ENCODE measurements at regions not wholly inside any gene's neighbourhood (a gene's known extent, or its start where the extent isn't known, plus 50 kb on each side); places are given as distances from the start of the nearest gene placed in this dataset.

- TF ChIP-seq, protein P1, sequence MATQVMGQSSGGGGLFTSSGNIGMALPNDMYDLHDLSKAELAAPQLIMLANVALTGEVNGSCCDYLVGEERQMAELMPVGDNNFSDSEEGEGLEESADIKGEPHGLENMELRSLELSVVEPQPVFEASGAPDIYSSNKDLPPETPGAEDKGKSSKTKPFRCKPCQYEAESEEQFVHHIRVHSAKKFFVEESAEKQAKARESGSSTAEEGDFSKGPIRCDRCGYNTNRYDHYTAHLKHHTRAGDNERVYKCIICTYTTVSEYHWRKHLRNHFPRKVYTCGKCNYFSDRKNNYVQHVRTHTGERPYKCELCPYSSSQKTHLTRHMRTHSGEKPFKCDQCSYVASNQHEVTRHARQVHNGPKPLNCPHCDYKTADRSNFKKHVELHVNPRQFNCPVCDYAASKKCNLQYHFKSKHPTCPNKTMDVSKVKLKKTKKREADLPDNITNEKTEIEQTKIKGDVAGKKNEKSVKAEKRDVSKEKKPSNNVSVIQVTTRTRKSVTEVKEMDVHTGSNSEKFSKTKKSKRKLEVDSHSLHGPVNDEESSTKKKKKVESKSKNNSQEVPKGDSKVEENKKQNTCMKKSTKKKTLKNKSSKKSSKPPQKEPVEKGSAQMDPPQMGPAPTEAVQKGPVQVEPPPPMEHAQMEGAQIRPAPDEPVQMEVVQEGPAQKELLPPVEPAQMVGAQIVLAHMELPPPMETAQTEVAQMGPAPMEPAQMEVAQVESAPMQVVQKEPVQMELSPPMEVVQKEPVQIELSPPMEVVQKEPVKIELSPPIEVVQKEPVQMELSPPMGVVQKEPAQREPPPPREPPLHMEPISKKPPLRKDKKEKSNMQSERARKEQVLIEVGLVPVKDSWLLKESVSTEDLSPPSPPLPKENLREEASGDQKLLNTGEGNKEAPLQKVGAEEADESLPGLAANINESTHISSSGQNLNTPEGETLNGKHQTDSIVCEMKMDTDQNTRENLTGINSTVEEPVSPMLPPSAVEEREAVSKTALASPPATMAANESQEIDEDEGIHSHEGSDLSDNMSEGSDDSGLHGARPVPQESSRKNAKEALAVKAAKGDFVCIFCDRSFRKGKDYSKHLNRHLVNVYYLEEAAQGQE (IDR thresholded peaks at IDR 0.05; ENCODE audit: unreplicated experiment) = no peak
- TF ChIP-seq STAT1 (IDR thresholded peaks at IDR 0.05; ENCODE audit: unreplicated experiment) = no peak
- no peak for TF ChIP-seq POLR2AphosphoS5 (IDR thresholded peaks at IDR 0.05; ENCODE audit: low read depth)
- no peak for TF ChIP-seq CREB1 (CRISPR knock-in tag; IDR thresholded peaks at IDR 0.05; ENCODE audit: low read depth)
- TF ChIP-seq, protein P2, sequence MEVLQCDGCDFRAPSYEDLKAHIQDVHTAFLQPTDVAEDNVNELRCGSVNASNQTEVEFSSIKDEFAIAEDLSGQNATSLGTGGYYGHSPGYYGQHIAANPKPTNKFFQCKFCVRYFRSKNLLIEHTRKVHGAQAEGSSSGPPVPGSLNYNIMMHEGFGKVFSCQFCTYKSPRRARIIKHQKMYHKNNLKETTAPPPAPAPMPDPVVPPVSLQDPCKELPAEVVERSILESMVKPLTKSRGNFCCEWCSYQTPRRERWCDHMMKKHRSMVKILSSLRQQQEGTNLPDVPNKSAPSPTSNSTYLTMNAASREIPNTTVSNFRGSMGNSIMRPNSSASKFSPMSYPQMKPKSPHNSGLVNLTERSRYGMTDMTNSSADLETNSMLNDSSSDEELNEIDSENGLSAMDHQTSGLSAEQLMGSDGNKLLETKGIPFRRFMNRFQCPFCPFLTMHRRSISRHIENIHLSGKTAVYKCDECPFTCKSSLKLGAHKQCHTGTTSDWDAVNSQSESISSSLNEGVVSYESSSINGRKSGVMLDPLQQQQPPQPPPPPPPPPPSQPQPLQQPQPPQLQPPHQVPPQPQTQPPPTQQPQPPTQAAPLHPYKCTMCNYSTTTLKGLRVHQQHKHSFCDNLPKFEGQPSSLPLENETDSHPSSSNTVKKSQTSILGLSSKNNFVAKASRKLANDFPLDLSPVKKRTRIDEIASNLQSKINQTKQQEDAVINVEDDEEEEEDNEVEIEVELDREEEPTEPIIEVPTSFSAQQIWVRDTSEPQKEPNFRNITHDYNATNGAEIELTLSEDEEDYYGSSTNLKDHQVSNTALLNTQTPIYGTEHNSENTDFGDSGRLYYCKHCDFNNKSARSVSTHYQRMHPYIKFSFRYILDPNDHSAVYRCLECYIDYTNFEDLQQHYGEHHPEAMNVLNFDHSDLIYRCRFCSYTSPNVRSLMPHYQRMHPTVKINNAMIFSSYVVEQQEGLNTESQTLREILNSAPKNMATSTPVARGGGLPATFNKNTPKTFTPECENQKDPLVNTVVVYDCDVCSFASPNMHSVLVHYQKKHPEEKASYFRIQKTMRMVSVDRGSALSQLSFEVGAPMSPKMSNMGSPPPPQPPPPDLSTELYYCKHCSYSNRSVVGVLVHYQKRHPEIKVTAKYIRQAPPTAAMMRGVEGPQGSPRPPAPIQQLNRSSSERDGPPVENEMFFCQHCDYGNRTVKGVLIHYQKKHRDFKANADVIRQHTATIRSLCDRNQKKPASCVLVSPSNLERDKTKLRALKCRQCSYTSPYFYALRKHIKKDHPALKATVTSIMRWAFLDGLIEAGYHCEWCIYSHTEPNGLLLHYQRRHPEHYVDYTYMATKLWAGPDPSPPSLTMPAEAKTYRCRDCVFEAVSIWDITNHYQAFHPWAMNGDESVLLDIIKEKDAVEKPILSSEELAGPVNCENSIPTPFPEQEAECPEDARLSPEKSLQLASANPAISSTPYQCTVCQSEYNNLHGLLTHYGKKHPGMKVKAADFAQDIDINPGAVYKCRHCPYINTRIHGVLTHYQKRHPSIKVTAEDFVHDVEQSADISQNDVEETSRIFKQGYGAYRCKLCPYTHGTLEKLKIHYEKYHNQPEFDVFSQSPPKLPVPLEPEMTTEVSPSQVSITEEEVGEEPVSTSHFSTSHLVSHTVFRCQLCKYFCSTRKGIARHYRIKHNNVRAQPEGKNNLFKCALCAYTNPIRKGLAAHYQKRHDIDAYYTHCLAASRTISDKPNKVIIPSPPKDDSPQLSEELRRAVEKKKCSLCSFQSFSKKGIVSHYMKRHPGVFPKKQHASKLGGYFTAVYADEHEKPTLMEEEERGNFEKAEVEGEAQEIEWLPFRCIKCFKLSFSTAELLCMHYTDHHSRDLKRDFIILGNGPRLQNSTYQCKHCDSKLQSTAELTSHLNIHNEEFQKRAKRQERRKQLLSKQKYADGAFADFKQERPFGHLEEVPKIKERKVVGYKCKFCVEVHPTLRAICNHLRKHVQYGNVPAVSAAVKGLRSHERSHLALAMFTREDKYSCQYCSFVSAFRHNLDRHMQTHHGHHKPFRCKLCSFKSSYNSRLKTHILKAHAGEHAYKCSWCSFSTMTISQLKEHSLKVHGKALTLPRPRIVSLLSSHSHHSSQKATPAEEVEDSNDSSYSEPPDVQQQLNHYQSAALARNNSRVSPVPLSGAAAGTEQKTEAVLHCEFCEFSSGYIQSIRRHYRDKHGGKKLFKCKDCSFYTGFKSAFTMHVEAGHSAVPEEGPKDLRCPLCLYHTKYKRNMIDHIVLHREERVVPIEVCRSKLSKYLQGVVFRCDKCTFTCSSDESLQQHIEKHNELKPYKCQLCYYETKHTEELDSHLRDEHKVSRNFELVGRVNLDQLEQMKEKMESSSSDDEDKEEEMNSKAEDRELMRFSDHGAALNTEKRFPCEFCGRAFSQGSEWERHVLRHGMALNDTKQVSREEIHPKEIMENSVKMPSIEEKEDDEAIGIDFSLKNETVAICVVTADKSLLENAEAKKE (CRISPR knock-in tag; IDR thresholded peaks at IDR 0.05) = no peak
These were observed 141.3 kb upstream of the ANK3 start (continued) for GRCh38 chr10:60531006-60531405.

DNA sequence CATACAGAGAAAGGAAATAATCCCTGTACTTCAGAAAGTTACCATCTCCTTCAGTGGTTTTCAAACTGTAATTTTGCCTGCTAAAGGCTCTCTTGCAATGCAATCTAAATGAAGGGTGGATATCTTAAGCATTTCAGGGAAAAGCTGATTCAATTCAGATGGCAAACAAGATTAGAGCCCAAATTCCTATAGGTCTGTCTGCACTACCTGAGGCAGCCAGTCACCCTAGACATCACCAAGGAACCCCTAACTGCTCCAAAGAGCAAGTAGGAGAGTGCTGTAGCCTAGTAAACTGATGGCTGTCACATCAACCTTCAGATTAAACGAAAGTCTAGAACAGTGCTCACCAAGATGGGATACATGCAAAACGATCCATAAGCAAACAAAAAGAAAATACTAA, 138.0 kb upstream of the ANK3 start:
- H3K4me3 Mint-ChIP-seq = no peak overlapping the region
- Histone ChIP-seq H2AFZ (no peak overlapping the region), H3K79me2 (replicated peaks; ENCODE audit: insufficient read depth) (no peaks in the 10 kb centered on the region), H3K4me1 (ENCODE audit: insufficient read depth) (no peaks in the 10 kb centered on the region), H3K27ac (ENCODE audit: low read depth) (no peak overlapping the region), H3K4me3 (no peak overlapping the region), H3F3A (replicated peaks; ENCODE audit: low read depth) (no peaks in the 10 kb centered on the region), H3K36me3 (ENCODE audit: insufficient read depth) (0 out of 2 replicates have a peak, but pooled peaks cover 6% of the 10 kb centered on the region), H3K27me3 (ENCODE audit: insufficient read depth) (no peaks in the 10 kb centered on the region), H3K9me2 (ENCODE audit: insufficient read depth) (no peaks in the 10 kb centered on the region), H3K4me2 (no peak overlapping the region), H4K20me1 (replicated peaks; ENCODE audit: insufficient read depth) (no peaks in the 10 kb centered on the region)
- H3K4me1 Mint-ChIP-seq = peaks cover 21% of the 10 kb centered on the region
- H3K36me3 Mint-ChIP-seq (ENCODE audit: low read depth) = peaks cover 14% of the 10 kb centered on the region
- no peak overlapping the region for H3K27ac Mint-ChIP-seq
- no peak for DNase-seq (ENCODE audit: low spot score)
- peaks cover 16% of the 10 kb centered on the region for H3K9me3 Mint-ChIP-seq
- no peaks in the 10 kb centered on the region for H3K27me3 Mint-ChIP-seq (ENCODE audit: insufficient read depth, low read depth, poor library complexity)
- no peak; the same call in 2 of the 3 replicates for ATAC-seq
- TF ChIP-seq STAT1 (IDR thresholded peaks at IDR 0.05; ENCODE audit: unreplicated experiment) (no peak), EZH2phosphoT487 (IDR thresholded peaks at IDR 0.05; ENCODE audit: unreplicated experiment) (no peak), POLR2AphosphoS5 (IDR thresholded peaks at IDR 0.05; ENCODE audit: low read depth) (no peak), ZNF331 (CRISPR knock-in tag; IDR thresholded peaks at IDR 0.05; ENCODE audit: low read depth) (no peak)

All from GM23338 (cell line).